HG03457 (cell line): ENCODE measurements at regions not wholly inside any gene's neighbourhood (a gene's known extent, or its start where the extent isn't known, plus 50 kb on each side); places are given as distances from the start of the nearest gene placed in this dataset.
"Not testable (repeated sequence)": the region's sequence is repeated elsewhere in the genome, so short reads cannot be mapped to it uniquely, and the experiment has no call there.

Experiments used
- ATAC-seq: cut with Tn5 transposase; IDR thresholded peaks from one replicate; pipeline ENCODE4 v1.9.1; 2021; ENCODE audit warnings: moderate number of reproducible peaks; ENCODE audit not compliant: unreplicated experiment

GRCh38 chr4:10281996-10282395 is 165.4 kb upstream of the WDR1 start:
- ATAC-seq, result no peak

DNA sequence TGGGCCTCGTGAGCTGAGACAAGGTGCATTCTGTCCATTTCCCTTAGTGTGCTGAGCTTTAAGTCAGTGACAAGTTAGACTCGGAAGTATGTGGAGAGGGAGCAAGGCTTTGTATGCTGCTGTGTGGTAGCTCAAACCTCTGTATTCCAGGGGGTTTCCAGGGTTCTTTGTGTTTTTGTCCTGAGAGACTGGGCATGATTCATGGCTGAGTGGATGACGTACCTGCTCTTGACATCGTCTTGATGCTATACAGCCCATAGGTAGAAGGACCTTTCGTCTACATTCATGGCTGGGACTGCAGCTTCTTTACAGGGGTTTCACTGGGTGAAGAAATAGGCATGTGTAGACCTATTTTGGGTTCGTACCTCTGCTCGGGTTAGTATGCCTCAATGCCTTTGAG is 162.7 kb upstream of the WDR1 start:
- no peak for ATAC-seq

- no peak for ATAC-seq
These were observed 161.5 kb upstream of the WDR1 start for GRCh38 chr4:10278071-10278470.

- ATAC-seq, result no peak
These were observed 159.6 kb upstream of the WDR1 start for GRCh38 chr4:10276152-10276551.

DNA sequence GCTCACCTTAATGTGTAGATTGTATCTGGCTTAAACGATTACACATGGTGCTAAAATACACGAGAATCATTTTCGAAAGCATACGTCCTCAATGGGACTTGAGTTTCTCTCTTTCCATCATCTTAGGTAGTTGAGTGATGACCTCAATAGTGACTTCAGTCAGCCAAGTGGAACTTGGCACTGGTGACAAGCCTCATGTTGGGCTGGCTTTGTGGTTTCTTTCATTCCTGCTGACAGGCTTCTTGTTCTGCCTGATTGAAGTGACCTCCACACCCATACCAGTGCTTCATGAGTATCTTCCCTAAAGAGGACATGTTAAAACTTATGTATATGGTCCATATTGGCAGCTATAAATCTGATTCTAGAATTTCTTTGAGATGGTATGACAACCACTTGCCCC is 159.1 kb upstream of the WDR1 start:
- no peak for ATAC-seq

DNA sequence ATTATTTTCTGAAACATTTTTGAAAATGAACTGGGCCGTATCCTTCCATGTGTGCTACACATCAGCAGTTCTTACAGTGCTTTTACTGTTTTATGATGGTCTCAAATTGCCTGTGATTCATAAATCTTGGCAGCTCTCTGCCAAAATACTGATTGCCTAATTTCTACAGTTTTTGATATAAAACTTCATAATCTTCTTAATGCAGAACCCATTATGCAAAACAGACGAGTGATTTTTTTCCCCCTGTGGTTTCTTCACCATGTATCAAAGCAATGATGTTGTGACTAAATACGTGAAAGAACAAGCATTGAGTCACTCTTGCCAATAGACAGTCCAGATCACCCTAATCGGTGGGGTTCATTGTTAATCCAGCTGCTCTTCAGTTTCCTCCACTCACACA is 156.4 kb upstream of the WDR1 start:
- ATAC-seq, result no peak

DNA sequence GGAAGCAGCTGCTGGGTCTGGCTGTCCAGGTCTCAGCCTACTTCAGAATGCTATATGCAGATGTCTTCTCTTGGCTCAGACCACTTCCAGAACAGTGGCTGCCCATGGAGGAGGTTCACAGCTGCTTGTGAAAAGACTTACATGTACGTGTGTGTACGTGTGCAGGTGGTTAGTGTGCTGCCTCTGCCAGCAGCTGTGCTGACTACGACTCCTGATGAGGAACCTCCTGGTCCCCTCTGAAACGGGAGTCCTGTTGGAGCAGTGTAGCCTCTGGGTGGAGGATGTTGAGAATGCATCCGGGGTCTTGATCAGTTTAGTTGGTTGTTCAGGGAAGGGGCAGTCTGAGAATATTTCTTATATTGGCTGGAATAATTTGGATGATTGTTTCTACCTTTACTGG is 155.9 kb upstream of the WDR1 start:
- no peak for ATAC-seq

DNA sequence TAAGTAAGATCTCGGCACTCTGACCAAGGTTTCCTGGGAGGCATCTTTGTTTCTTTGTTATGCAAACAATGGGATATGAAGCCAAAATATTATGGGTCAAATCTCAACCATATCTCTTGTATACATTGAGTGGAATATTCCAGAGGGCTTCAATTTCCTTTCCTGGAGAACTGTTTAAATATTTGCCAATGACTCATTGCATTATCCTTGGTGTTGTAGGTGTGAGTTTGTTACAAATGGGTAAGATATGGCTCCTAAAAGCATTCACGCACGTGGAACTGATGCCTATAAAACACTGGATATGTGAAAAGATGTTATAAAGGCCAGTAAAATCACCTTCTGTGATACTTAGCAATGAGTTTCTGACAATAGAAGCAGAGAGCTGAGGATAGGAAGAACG is 150.5 kb upstream of the WDR1 start:
- ATAC-seq, result no peak

GRCh38 chr4:10260777-10261176 is 144.2 kb upstream of the WDR1 start:
- ATAC-seq, result no peak

DNA sequence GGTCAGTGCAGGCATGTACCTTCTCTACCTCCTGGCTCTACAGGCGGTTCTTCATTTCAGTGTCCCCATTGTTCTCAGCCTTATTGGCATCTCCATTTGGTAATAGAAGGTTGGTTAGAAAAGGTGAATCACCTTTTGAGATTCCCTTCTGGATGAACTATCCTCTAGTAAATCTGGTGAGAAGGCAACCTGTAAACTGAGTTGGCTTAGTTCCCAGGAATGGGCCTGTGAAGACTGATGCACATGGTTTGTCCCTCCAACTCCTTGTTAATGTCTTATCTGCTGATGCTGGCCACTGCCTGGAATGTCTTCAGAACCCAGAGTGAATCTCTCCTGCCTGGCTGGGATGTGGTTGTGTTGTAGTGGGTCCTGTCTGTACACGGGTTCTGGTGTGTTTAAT is 143.4 kb upstream of the WDR1 start:
- ATAC-seq, result no peak

GRCh38 chr4:10256203-10256602 is 139.6 kb upstream of the WDR1 start:
- ATAC-seq, result no peak

- ATAC-seq, result no peak
These were observed 137.2 kb upstream of the WDR1 start for GRCh38 chr4:10253765-10254164.

DNA sequence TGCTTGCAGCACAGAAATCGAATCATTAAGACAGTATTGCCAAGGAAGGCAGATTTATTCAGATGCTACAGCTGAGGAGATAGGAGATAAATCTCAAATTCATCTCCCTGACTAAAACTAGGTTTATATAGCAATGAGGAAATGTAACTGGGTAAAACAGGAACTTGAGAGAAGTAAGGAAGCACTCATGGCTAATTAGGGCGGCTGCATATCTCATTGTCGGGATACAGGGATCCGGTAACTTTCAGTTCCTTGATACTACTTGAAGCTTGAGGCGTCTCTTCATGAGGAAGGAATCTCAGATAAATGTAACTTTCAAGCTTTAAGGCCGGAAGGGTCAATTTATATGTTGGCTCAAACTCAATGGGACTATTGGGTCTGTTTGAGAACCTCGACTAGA is 129.2 kb upstream of the WDR1 start:
- no peak for ATAC-seq

DNA sequence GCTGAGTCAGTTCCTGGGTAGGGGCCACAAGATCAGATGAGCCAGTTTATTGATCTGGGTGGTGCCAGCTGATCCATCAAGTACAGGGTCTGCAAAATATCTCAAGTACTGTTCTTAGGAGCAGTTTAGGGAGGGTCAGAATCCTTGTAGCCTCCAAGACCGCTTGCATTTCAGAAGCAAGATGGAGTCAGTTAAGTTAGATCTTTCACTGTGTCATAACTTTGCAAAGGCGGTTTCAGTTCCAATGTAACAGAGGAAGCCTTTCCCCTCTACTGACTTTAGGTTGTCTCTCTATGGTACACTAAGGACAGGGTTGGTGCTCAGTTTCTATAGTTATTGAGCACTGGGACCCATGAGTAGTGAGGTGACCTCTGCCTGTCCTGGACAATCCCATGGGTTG is 127.3 kb upstream of the WDR1 start:
- no peak for ATAC-seq

DNA sequence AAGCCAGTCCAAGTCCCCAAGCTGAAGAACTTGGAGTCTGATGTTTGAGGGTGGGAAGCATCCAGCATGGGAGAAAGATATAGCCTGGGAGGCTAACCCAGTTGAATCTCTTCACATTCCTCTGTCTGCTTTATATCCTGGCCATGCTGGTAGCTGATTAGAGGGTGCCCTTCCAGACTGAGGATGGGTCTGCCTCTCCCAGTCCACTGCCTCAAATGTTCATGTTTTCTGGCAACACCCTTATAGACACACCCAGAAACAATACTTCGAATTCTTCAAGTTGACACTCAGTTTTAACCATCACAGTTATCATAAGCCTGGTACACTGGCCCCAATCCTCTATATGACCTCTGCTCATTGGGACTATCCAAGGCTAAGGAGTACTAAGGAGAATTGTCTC is 124.1 kb upstream of the WDR1 start:
- no peak for ATAC-seq

- no peak for ATAC-seq
These were observed 123.5 kb upstream of the WDR1 start for GRCh38 chr4:10239982-10240654.

GRCh38 chr4:10237131-10237530 is 120.5 kb upstream of the WDR1 start:
- no peak for ATAC-seq

- no peak for ATAC-seq
These were observed 115.5 kb upstream of the WDR1 start for GRCh38 chr4:10232114-10232513.

DNA sequence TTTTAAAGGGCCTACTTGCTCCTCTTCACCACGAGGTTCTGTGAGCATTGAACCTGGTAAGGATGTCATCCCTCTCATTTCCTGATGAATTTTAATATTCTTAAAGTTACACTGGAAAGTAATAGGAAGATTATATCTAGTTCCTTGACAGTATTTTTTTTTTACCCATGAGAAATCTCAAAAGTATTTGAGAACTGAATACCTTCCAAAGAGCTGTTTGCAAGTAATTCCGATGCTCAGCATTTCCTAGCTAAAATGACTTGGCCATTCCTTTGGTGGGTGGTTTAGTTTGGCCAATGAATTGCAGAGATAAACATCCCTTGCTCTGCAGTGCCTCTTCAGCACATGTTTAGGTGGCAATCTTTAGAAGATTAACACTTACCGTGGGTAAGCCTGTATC is 110.2 kb upstream of the WDR1 start:
- ATAC-seq, result no peak

DNA sequence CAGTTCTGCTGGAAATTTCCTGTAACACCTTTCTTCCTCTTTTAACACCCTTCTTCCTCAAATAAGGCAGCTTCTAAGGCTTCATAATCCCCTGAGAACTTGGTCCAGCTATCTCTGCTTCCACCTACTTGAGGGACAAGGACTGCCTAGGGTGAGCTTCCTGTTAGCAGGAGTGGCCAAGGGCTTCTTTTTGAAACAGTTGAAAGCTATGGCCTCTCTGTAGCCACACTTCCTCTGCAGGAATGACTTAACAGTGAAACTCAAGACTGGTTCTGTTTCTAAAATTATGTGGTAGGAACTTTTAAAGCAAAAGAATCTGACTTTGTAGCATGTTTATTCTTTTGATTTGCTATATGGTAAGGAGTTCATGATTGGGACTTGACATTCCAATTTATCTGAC is 108.5 kb upstream of the WDR1 start:
- no peak for ATAC-seq

- ATAC-seq, result no peak
These were observed 107.2 kb upstream of the WDR1 start for GRCh38 chr4:10223782-10224181.

DNA sequence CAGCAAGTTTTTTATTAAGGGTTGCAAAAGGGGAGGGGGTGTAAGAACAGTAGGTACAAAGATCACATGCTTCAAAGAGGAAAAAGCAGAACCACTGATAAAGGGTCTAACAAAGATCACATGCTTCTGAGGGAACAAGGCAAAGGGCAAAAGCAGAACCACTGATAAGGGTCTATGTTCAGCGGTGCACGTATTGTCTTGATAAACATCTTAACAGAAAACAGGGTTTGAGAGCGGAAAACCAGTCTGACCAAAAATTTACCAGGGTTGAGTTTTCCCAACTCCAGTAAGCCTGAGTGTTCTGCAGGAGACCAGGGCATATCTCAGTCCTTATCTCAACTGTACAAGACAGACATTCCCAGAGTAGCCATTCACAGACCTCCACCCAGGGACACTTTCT is 96.9 kb upstream of the WDR1 start:
- not testable (repeated sequence) for ATAC-seq

DNA sequence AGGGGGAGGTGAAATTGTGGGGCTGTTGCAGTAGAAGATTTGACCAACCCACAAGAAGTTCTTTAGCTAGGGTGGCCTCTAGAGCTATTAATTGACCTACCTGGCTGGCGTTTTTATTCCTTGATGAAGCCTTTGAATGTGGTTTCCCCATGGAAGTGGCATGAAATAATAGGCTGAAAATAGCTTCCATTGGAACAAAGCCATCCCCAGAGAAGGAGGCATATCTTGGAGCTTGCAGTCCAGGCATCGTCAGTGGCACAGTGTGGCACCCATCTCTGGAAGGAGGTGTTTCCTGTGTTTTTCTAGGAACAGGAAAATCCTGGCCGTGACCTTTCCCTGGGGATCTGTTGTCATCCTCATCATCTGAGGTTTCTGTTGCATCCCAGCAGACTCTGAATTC is 96.3 kb upstream of the WDR1 start:
- no peak for ATAC-seq

- no peak for ATAC-seq
These were observed 95.8 kb upstream of the WDR1 start for GRCh38 chr4:10212400-10212799.
